T-cell (primary cell): ENCODE measurements at regions not wholly inside any gene's neighbourhood (a gene's known extent, or its start where the extent isn't known, plus 50 kb on each side); places are given as distances from the start of the nearest gene placed in this dataset.

ENCODE experiments used
- ATAC-seq, 4 experiments: fragments of 200-7000 bp in 3 of 4; fragments of 150-1000 bp in 1 of 4; cut with Tn5 transposase; replicated peaks in 1 of 4; 1 replicate in 3 of 4; 2 replicates in 1 of 4; pipeline ENCODE4 v1.10.0; 2021; ENCODE audit warnings: moderate library complexity in 3 of 4, mild to moderate bottlenecking in 2 of 4, moderate number of reproducible peaks in 1 of 4
- CTCF ChIA-PET, 2 donors: fragments of 300-600 bp; sonication (Branson Sonifier 250); formaldehyde crosslinking; loops; one replicate each; lab custom pipeline; 2022; ENCODE audit warnings: antibody characterized with exemption in 2 of 2; lab: Charles Lee
- POLR2A ChIA-PET, 2 donors: fragments of 300-600 bp; sonication (Branson Sonifier 250); formaldehyde crosslinking; loops; one replicate each; lab custom pipeline; 2022; ENCODE audit warnings: antibody characterized with exemption in 2 of 2; lab: Charles Lee
- DNase-seq, 35 experiments: peaks; one replicate each; pipeline versions ENCODE4 v3.0.0 to v3.0.0-alpha.2; 2013 to 2023
- H3K27ac ChIP-seq: one replicate; pipeline ENCODE4 v1.5.1; 2013; ENCODE audit warnings: low read length
- H3K27me3 ChIP-seq, 2 experiments: replicated peaks in 1 of 2; 1 replicate in 1 of 2; 2 replicates in 1 of 2; pipeline versions ENCODE4 v1.6.1 to v1.7.0; 2013; ENCODE audit warnings: low read length in 1 of 2, mixed read lengths in 1 of 2; ENCODE audit not compliant: control insufficient read depth in 2 of 2, insufficient read depth in 2 of 2; ENCODE audit errors: extremely low read depth in 1 of 2
- H3K36me3 ChIP-seq, 2 donors: 1 replicate in 1 of 2; 2 replicates in 1 of 2; pipeline versions ENCODE4 v1.6.1 to v1.7.0; 2013; ENCODE audit warnings: low read length in 1 of 2; ENCODE audit not compliant: control insufficient read depth in 2 of 2, insufficient read depth in 1 of 2; ENCODE audit errors: extremely low read depth in 1 of 2
- H3K4me1 ChIP-seq, 2 experiments: 1 replicate in 1 of 2; 2 replicates in 1 of 2; pipeline versions ENCODE4 v1.6.1 to v1.7.0; 2013; ENCODE audit warnings: low read length in 2 of 2, mixed read lengths in 1 of 2; ENCODE audit not compliant: insufficient read depth in 2 of 2, control insufficient read depth in 1 of 2; ENCODE audit errors: extremely low read depth in 1 of 2
- H3K4me3 ChIP-seq, 2 donors: 1 replicate in 1 of 2; 2 replicates in 1 of 2; pipeline versions ENCODE4 v1.5.1 to v1.7.0; 2013; ENCODE audit warnings: mild to moderate bottlenecking in 2 of 2, low read length in 1 of 2, moderate library complexity in 1 of 2; ENCODE audit not compliant: control insufficient read depth in 1 of 2; ENCODE audit errors: extremely low read depth in 1 of 2
- H3K9me3 ChIP-seq: 2 replicates; pipeline ENCODE4 v1.7.0; 2013
- H3K27ac Mint-ChIP-seq, 2 donors: one replicate each; pipeline ENCODE4 v1.8.0; 2020 to 2021; ENCODE audit warnings: mild to moderate bottlenecking in 2 of 2, mixed read lengths in 2 of 2
- H3K27me3 Mint-ChIP-seq, 2 donors: one replicate each; pipeline ENCODE4 v1.8.0; 2021 to 2022; ENCODE audit warnings: mixed read lengths in 2 of 2
- H3K36me3 Mint-ChIP-seq: one replicate; pipeline ENCODE4 v1.8.0; 2021; ENCODE audit warnings: mixed read lengths
- H3K4me1 Mint-ChIP-seq, 3 donors: one replicate each; pipeline ENCODE4 v1.8.0; 2020 to 2022; ENCODE audit warnings: mixed read lengths in 3 of 3, mild to moderate bottlenecking in 1 of 3
- H3K4me3 Mint-ChIP-seq, 3 donors: one replicate each; pipeline ENCODE4 v1.8.0; 2020 to 2022; ENCODE audit warnings: mild to moderate bottlenecking in 3 of 3, mixed read lengths in 3 of 3, moderate library complexity in 3 of 3
- H3K9me3 Mint-ChIP-seq, 3 donors: one replicate each; pipeline ENCODE4 v1.8.0; 2020 to 2022; ENCODE audit warnings: mixed read lengths in 3 of 3
- WGBS: methylation state at CpG from one replicate; pipeline ENCODE4 v1.1.5; 2013; ENCODE audit warnings: missing lambda C conversion rate; ENCODE audit not compliant: insufficient coverage; 5-methylcytosine and 5-hydroxymethylcytosine counted together

- WGBS, result 67% methylated on average over 2 of the region's 3 CpGs
- no peak for ATAC-seq
Measured at GRCh38 chr2:158049129-158049855, 52.4 kb upstream of the UPP2 start.

DNA sequence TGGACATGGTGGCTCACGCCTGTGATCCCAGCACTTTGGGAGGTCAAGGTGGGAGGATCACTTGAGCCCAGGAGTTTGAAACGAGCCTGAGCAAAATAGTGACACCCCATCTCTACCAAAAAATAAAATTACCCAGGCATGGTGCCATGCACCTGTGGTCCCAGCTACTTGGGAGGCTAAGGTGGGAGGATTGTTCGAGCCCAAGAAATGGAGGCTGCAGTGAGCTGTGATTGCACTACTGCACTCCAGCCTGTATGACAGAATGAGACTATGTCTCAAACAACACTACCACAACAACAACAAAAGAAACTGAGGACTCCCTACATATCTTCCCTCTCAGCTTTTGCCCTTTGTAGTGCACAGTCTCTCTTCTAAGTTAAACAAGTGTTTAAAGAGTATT is 53.3 kb upstream of the UPP2 start:
- Histone ChIP-seq H3K4me1 (peaks cover 1 to 4% of the 10 kb centered on the region in 2 experiments), H3K4me3 (no peak overlapping the region), H3K36me3 (no peaks in the 10 kb centered on the region), H3K27me3 (no peaks in the 10 kb centered on the region), H3K27ac (no peak overlapping the region), H3K9me3 (no peaks in the 10 kb centered on the region)
- DNase-seq (no peak), ATAC-seq (no peak)
- no peak overlapping the region for H3K27ac Mint-ChIP-seq
- POLR2A ChIA-PET, result no interaction called here
- WGBS, result no CpG with 5 or more reads among the region's 3 CpGs
- peaks cover under 1 to 9% (median under 1%) of the 10 kb centered on the region in 3 donors for H3K4me1 Mint-ChIP-seq
- CTCF ChIA-PET, result no interaction called here
- no peaks in the 10 kb centered on the region for H3K36me3 Mint-ChIP-seq
- H3K9me3 Mint-ChIP-seq, result no peaks in the 10 kb centered on the region
- no peak overlapping the region for H3K4me3 Mint-ChIP-seq
- peaks cover 16 to 19% of the 10 kb centered on the region in 2 donors for H3K27me3 Mint-ChIP-seq

More at GRCh38 chr2:158049129-158049855, 52.4 kb upstream of the UPP2 start:
- DNase-seq, result no peak
- Histone ChIP-seq H3K27me3 (no peaks in the 10 kb centered on the region), H3K9me3 (no peaks in the 10 kb centered on the region), H3K36me3 (no peaks in the 10 kb centered on the region), H3K4me3 (no peak overlapping the region), H3K4me1 (no peaks in the 10 kb centered on the region), H3K27ac (no peak overlapping the region)
- peaks cover 10 to 14% of the 10 kb centered on the region in 2 donors for H3K27me3 Mint-ChIP-seq
- POLR2A ChIA-PET, result no interaction called here
- no peak overlapping the region for H3K27ac Mint-ChIP-seq
- CTCF ChIA-PET, result interaction anchor here in 1 of 2 donors (0.7 kb wide), 1 partner anchor 25 kb away, joined by 3 read pairs; no protein-coding TSS in a partner anchor
- H3K4me1 Mint-ChIP-seq, result no peaks in the 10 kb centered on the region
- no peaks in the 10 kb centered on the region for H3K36me3 Mint-ChIP-seq
- no peak overlapping the region for H3K4me3 Mint-ChIP-seq
- H3K9me3 Mint-ChIP-seq, result no peaks in the 10 kb centered on the region

GRCh38 chr2:158047156-158047611 is 54.5 kb upstream of the UPP2 start:
- ChIA-PET POLR2A (no interaction called here), CTCF (interaction anchor here in 1 of 2 donors (0.6 kb wide), 1 partner anchor 68 kb away, joined by 3 read pairs; no protein-coding TSS in a partner anchor)
- no peaks in the 10 kb centered on the region for H3K36me3 ChIP-seq
- Mint-ChIP-seq H3K4me3 (no peak overlapping the region), H3K9me3 (no peaks in the 10 kb centered on the region), H3K36me3 (no peaks in the 10 kb centered on the region), H3K27ac (no peak overlapping the region), H3K4me1 (peaks cover 7 to 20% (median 12%) of the 10 kb centered on the region in 3 donors), H3K27me3 (peaks cover 16 to 19% of the 10 kb centered on the region in 2 donors)
- WGBS, result 80% methylated on average over 2 of the region's 5 CpGs
- no peaks in the 10 kb centered on the region for H3K27me3 ChIP-seq
- ATAC-seq (no peak), DNase-seq (no peak)
- H3K4me3 ChIP-seq, result no peak overlapping the region
- H3K9me3 ChIP-seq, result no peaks in the 10 kb centered on the region
- peaks cover 8 to 15% of the 10 kb centered on the region in 2 experiments for H3K4me1 ChIP-seq
- H3K27ac ChIP-seq, result no peak overlapping the region

- ChIA-PET POLR2A (no interaction called here), CTCF (interaction anchor here in 1 of 2 donors (0.6 kb wide), 1 partner anchor 69 kb away, joined by 3 read pairs; no protein-coding TSS in a partner anchor)
- no peaks in the 10 kb centered on the region for H3K9me3 ChIP-seq
- no CpG with 5 or more reads among the region's 4 CpGs for WGBS
- H3K4me1 ChIP-seq, result peaks cover 8 to 15% of the 10 kb centered on the region in 2 experiments
- no peak overlapping the region for H3K27ac Mint-ChIP-seq
- H3K4me1 Mint-ChIP-seq, result peaks cover 7 to 21% (median 12%) of the 10 kb centered on the region in 3 donors
- H3K4me3 Mint-ChIP-seq, result no peak overlapping the region
- no peak overlapping the region for H3K27ac ChIP-seq
- H3K27me3 ChIP-seq, result no peaks in the 10 kb centered on the region
- H3K36me3 Mint-ChIP-seq, result no peaks in the 10 kb centered on the region
- H3K9me3 Mint-ChIP-seq, result no peaks in the 10 kb centered on the region
- DNase-seq, result no peak
- peaks cover 16 to 19% of the 10 kb centered on the region in 2 donors for H3K27me3 Mint-ChIP-seq
- H3K4me3 ChIP-seq, result no peak overlapping the region
- no peaks in the 10 kb centered on the region for H3K36me3 ChIP-seq
- no peak for ATAC-seq
Measured at GRCh38 chr2:158046121-158046880, 55.4 kb upstream of the UPP2 start.

DNA sequence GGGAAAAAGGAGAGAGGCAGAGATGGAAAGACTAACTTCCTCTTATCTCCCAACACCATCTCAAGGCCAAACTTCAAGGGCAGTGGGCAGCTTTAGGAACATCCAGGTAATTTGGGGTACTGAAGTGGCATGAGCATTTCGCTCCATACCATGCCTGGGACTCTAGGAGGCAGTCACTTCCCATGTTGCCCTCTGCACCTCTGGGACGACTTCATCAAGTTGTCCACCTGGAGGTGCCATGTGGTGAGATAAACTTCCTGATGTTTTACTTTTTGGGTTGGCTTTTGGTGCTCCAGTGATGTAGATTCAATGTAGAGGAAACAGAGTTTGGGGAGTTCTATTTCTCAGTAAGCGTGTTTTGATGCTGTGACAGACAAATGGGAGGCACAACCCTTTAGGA is 56.3 kb upstream of the UPP2 start:
- no peaks in the 10 kb centered on the region for H3K9me3 ChIP-seq
- H3K4me1 ChIP-seq, result peaks cover 8 to 15% of the 10 kb centered on the region in 2 experiments
- H3K27me3 ChIP-seq, result no peaks in the 10 kb centered on the region
- no peak for ATAC-seq
- no peaks in the 10 kb centered on the region for H3K9me3 Mint-ChIP-seq
- ChIA-PET POLR2A (no interaction called here), CTCF (no interaction called here)
- H3K27me3 Mint-ChIP-seq, result peaks cover 16 to 19% of the 10 kb centered on the region in 2 donors
- peaks cover 7 to 21% (median 12%) of the 10 kb centered on the region in 3 donors for H3K4me1 Mint-ChIP-seq
- WGBS, result 93% methylated on average over 2 of the region's 3 CpGs
- no peak overlapping the region for H3K4me3 ChIP-seq
- H3K36me3 ChIP-seq, result no peaks in the 10 kb centered on the region
- no peaks in the 10 kb centered on the region for H3K36me3 Mint-ChIP-seq
- H3K27ac Mint-ChIP-seq, result no peak overlapping the region
- no peak overlapping the region for H3K4me3 Mint-ChIP-seq
- DNase-seq, result no peak
- no peak overlapping the region for H3K27ac ChIP-seq

DNA sequence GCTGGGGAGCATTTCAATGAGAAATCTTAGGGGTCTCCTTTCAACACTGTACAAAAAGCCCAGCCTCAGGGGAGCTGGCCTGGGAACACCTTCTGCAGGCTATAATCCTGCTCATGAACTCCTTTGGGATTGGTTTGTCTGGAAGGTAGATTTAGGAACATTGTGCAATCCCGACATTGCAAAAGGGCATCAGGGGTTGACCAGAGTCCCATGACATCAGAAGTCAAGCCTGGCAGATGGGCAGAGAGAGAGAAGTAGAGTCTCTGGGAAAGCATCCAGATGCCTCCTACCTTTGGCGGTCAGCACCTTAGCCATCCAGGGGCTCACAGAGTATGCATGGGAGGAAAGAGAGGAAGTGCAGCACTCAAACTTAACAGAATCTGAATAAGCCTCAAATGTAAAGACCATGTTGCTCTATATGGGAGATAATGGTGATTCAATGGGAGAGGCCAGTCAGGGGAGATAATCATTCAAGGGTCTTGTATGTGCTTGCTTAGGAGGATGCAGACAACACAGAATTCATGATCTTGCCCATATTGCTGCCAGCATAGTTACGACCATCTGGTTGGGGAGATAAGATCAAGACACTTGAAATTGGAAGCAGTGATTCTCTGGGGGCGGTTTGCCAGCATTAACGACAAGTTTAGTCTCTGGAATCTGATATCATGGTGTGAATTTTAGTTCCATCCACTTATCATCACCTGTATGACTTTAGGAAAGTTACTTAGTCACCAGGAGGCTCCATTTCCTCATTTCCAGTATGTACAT is 58.3 kb upstream of the UPP2 start:
- H3K27me3 Mint-ChIP-seq, result peaks cover 19% of the 10 kb centered on the region in 2 donors
- H3K9me3 Mint-ChIP-seq, result no peaks in the 10 kb centered on the region
- Histone ChIP-seq H3K27me3 (no peaks in the 10 kb centered on the region), H3K36me3 (no peaks in the 10 kb centered on the region), H3K27ac (no peak overlapping the region), H3K4me1 (peaks cover 8 to 15% of the 10 kb centered on the region in 2 experiments), H3K4me3 (no peak overlapping the region), H3K9me3 (no peaks in the 10 kb centered on the region)
- no peaks in the 10 kb centered on the region for H3K36me3 Mint-ChIP-seq
- no peak for ATAC-seq
- no peak overlapping the region for H3K4me3 Mint-ChIP-seq
- peaks cover 7 to 21% (median 12%) of the 10 kb centered on the region in 3 donors for H3K4me1 Mint-ChIP-seq
- CTCF ChIA-PET, result interaction anchor here in 1 of 2 donors (1.1 kb wide), 1 partner anchor 711 kb away, joined by 4 read pairs; no protein-coding TSS in a partner anchor
- WGBS, result 90% methylated on average over 2 of the region's 5 CpGs
- no peak overlapping the region for H3K27ac Mint-ChIP-seq
- POLR2A ChIA-PET, result no interaction called here
- no peak for DNase-seq
